Thoracic aorta (tissue), 2 donors: ENCODE measurements at regions not wholly inside any gene's neighbourhood (a gene's known extent, or its start where the extent isn't known, plus 50 kb on each side); places are given as distances from the start of the nearest gene placed in this dataset.

Experiments used
- ATAC-seq: fragments of 150-250 bp; one replicate; pipeline ENCODE4 v1.8.0; 2017; ENCODE audit warnings: low read depth; ENCODE audit not compliant: insufficient number of reproducible peaks, low FRiP score
- DNase-seq: peaks from one replicate; pipeline ENCODE4 v3.0.0-alpha.2; 2020; ENCODE audit warnings: low spot score
- H3K27ac ChIP-seq, 2 donors: fragments of 200-600 bp; sonication (generic); 1 replicate in 1 of 2; 2 replicates in 1 of 2; pipeline ENCODE4 v1.5.1; 2016; ENCODE audit warnings: mild to moderate bottlenecking in 2 of 2, moderate library complexity in 2 of 2
- H3K27me3 ChIP-seq: fragments of 200-600 bp; sonication (generic); replicated peaks from 2 replicates; pipeline ENCODE4 v1.6.0; 2016; ENCODE audit warnings: mild to moderate bottlenecking; ENCODE audit not compliant: insufficient read depth
- H3K36me3 ChIP-seq: fragments of 200-600 bp; sonication (generic); one replicate; pipeline ENCODE4 v1.5.1; 2016
- H3K4me1 ChIP-seq, 2 donors: fragments of 200-600 bp; sonication (generic); 1 replicate in 1 of 2; 2 replicates in 1 of 2; pipeline versions ENCODE4 v1.5.1 to v1.6.0; 2016; ENCODE audit warnings: low read depth in 2 of 2, mild to moderate bottlenecking in 1 of 2; ENCODE audit not compliant: control insufficient read depth in 1 of 2
- H3K4me3 ChIP-seq: fragments of 200-600 bp; sonication (generic); 2 replicates; pipeline ENCODE4 v1.5.1; 2016; ENCODE audit warnings: mild to moderate bottlenecking
- H3K9me3 ChIP-seq: fragments of 200-600 bp; sonication (generic); 2 replicates; pipeline ENCODE4 v1.5.1; 2016
- CTCF ChIP-seq: fragments of 200-600 bp; sonication (generic); IDR thresholded peaks from one replicate; pipeline ENCODE4 v1.5.1; 2019; ENCODE audit warnings: antibody characterized with exemption

GRCh38 chr4:114479595-114479994, 119.0 kb upstream of the UGT8 start:
- DNase-seq: no peak
- H3K4me3 ChIP-seq: no peak overlapping the region
- H3K27me3 ChIP-seq: no peaks in the 10 kb centered on the region
- H3K27ac ChIP-seq: no peak overlapping the region
- no peaks in the 10 kb centered on the region for H3K9me3 ChIP-seq
- no peaks in the 10 kb centered on the region for H3K36me3 ChIP-seq
- TF ChIP-seq CTCF: no peak
- no peak for ATAC-seq
- no peaks in the 10 kb centered on the region for H3K4me1 ChIP-seq

- Histone ChIP-seq H3K27ac (no peak overlapping the region), H3K4me1 (no peaks in the 10 kb centered on the region), H3K9me3 (no peaks in the 10 kb centered on the region), H3K27me3 (no peaks in the 10 kb centered on the region), H3K36me3 (no peaks in the 10 kb centered on the region), H3K4me3 (no peak overlapping the region)
- DNase-seq: no peak
- TF ChIP-seq CTCF: no peak
- no peak for ATAC-seq
Measured at GRCh38 chr4:114481856-114482255, 116.8 kb upstream of the UGT8 start.

- Histone ChIP-seq H3K27me3 (no peaks in the 10 kb centered on the region), H3K36me3 (no peaks in the 10 kb centered on the region), H3K4me1 (no peaks in the 10 kb centered on the region), H3K27ac (no peak overlapping the region), H3K4me3 (no peak overlapping the region), H3K9me3 (no peaks in the 10 kb centered on the region)
- TF ChIP-seq CTCF: no peak
- no peak for DNase-seq
- ATAC-seq: no peak
Measured at GRCh38 chr4:114487101-114487500, 111.5 kb upstream of the UGT8 start.

GRCh38 chr4:114488301-114488982, 110.2 kb upstream of the UGT8 start:
- no peak for ATAC-seq
- Histone ChIP-seq H3K27ac (no peak overlapping the region), H3K9me3 (no peaks in the 10 kb centered on the region), H3K27me3 (no peaks in the 10 kb centered on the region), H3K36me3 (no peaks in the 10 kb centered on the region), H3K4me1 (no peaks in the 10 kb centered on the region), H3K4me3 (no peak overlapping the region)
- no peak for TF ChIP-seq CTCF
- DNase-seq: no peak

- Histone ChIP-seq H3K27me3 (no peaks in the 10 kb centered on the region), H3K27ac (no peak overlapping the region), H3K4me3 (no peak overlapping the region), H3K9me3 (no peaks in the 10 kb centered on the region), H3K36me3 (no peaks in the 10 kb centered on the region), H3K4me1 (no peaks in the 10 kb centered on the region)
- TF ChIP-seq CTCF: no peak
- DNase-seq (no peak), ATAC-seq (no peak)
Measured at GRCh38 chr4:114494246-114494803, 104.3 kb upstream of the UGT8 start.
